WTC11 (cell line): ENCODE measurements at regions not wholly inside any gene's neighbourhood (a gene's known extent, or its start where the extent isn't known, plus 50 kb on each side); places are given as distances from the start of the nearest gene placed in this dataset.

ENCODE experiments used
- CBFB ChIP-seq: sonication (generic); formaldehyde crosslinking; IDR thresholded peaks from 2 replicates; pipeline ENCODE4 v1.8.1; 2022; ENCODE audit warnings: mild to moderate bottlenecking, low read depth, missing genetic modification reagents
- SMAD4 ChIP-seq: sonication (generic); formaldehyde crosslinking; IDR thresholded peaks from 2 replicates; pipeline ENCODE4 v1.8.0; 2022; ENCODE audit warnings: mild to moderate bottlenecking, missing genetic modification reagents

DNA sequence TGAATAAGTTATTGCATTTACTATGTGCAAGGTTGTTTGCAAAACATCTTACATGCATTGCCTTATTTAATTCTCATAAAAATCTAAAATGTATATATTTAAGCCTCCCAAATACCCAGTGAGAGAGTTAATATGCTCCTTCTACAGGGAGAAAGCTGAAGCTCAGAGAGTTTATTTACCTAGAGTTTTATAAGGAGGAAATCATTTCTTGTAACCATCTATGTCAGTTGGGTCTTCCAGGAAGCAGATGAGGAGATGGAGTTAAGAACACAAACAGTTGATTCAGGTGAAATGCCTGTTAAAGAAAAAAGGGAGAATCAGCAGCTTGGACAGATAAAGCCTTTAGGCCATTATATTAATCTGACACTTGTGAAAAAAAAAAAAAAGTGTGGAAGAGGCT lies 62.6 kb upstream of the DHX40 start:
- TF ChIP-seq SMAD4: no peak
- TF ChIP-seq CBFB (CRISPR knock-in tag): no peak
